Endothelial cell (in vitro differentiated cells): ENCODE measurements at regions not wholly inside any gene's neighbourhood (a gene's known extent, or its start where the extent isn't known, plus 50 kb on each side); places are given as distances from the start of the nearest gene placed in this dataset.

ENCODE experiments used
- DNase-seq: peaks from one replicate; pipeline ENCODE4 v3.0.0; 2021; ENCODE audit warnings: low spot score
- H3K27ac Mint-ChIP-seq: one replicate; pipeline ENCODE4 v1.8.0; 2021; ENCODE audit warnings: mixed read lengths, inconsistent platforms; ENCODE audit not compliant: unreplicated experiment
- H3K27me3 Mint-ChIP-seq: one replicate; pipeline ENCODE4 v1.8.0; 2021; ENCODE audit warnings: mild to moderate bottlenecking, moderate library complexity, mixed read lengths, inconsistent platforms; ENCODE audit not compliant: unreplicated experiment
- H3K36me3 Mint-ChIP-seq: one replicate; pipeline ENCODE4 v1.8.0; 2021; ENCODE audit warnings: mild to moderate bottlenecking, low read depth, mixed read lengths, inconsistent platforms; ENCODE audit not compliant: unreplicated experiment
- H3K4me1 Mint-ChIP-seq: one replicate; pipeline ENCODE4 v1.8.0; 2021; ENCODE audit warnings: mild to moderate bottlenecking, mixed read lengths, inconsistent platforms; ENCODE audit not compliant: unreplicated experiment
- H3K4me3 Mint-ChIP-seq: one replicate; pipeline ENCODE4 v1.8.0; 2021; ENCODE audit warnings: mild to moderate bottlenecking, mixed read lengths, inconsistent platforms; ENCODE audit not compliant: unreplicated experiment
- H3K9me3 Mint-ChIP-seq: one replicate; pipeline ENCODE4 v1.8.0; 2021; ENCODE audit warnings: mixed read lengths, inconsistent platforms; ENCODE audit not compliant: unreplicated experiment
- TF ChIP-seq, protein P1 (sequence below): fragments of 200-600 bp; sonication (generic); IDR thresholded peaks from one replicate; pipeline ENCODE4 v1.5.0; 2021; ENCODE audit warnings: antibody characterized with exemption; ENCODE audit not compliant: unreplicated experiment

DNA sequence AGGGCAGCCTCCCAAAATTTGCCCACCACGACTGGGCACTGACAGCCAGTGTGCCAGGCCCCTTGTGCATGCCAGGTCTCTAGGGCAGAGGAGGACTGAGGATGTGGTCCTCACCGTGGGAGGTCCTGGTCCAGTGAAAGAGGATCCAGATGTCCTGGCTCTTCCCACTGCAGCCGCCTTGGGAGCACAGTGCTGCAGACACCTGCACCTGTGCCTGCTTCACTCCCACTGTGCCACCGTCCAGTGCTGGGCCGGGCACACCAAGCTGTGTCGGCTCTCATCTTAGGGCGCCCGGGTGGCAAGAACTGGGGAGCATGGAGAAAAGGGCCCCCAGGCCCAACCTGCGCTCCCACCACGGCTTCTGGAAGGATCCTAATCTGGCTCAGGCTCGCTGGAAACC is 1147.1 kb downstream of the BRD1 start:
- no peak overlapping the region for H3K27ac Mint-ChIP-seq

DNA sequence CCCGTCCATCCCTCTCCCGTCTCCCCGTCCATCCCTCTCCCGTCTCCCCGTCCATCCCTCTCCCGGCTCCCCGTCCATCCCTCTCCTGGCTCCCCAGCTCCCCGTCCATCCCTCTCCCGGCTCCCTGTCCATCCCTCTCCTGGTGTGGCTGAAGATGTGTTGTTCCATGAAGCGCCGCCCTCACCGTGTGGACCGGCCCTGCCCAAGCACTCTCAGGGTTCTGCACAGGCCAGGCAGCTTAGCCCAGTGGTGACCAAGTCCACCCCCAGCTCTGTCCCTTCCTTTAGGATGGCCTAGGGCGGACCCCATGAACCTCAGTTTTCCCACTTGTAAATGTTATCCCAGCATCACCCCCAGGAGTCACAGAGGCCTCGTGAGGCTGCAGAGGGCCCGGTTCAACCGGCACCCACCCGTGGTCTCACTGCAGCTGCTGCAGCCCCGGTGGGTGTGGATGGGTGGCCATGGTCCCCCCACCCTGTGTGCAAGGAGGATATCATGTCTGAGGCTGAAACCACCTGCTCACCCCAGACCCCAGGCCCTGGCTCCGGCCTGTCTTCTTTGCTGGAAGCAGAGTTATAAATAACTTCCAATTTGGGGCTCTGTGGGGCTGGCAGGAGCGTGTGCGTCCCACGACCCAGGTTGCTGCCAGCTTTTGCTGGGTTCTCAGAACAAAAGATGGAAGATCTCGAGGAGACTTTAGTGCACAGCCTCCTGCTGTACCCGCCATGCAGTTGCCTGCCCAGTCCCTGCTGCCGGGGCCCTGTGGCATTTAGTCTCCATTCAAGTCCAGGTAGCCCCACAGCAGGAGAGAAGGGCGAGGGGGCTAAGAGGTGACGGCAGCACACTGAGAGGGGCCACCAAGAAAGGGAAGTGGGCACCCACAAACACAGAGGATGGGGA is 1147.8 kb downstream of the BRD1 start:
- Mint-ChIP-seq H3K4me3 (no peak overlapping the region), H3K9me3 (no peaks in the 10 kb centered on the region), H3K4me1 (no peaks in the 10 kb centered on the region), H3K36me3 (no peaks in the 10 kb centered on the region), H3K27ac (no peak overlapping the region), H3K27me3 (no peaks in the 10 kb centered on the region)
- TF ChIP-seq, protein P1, sequence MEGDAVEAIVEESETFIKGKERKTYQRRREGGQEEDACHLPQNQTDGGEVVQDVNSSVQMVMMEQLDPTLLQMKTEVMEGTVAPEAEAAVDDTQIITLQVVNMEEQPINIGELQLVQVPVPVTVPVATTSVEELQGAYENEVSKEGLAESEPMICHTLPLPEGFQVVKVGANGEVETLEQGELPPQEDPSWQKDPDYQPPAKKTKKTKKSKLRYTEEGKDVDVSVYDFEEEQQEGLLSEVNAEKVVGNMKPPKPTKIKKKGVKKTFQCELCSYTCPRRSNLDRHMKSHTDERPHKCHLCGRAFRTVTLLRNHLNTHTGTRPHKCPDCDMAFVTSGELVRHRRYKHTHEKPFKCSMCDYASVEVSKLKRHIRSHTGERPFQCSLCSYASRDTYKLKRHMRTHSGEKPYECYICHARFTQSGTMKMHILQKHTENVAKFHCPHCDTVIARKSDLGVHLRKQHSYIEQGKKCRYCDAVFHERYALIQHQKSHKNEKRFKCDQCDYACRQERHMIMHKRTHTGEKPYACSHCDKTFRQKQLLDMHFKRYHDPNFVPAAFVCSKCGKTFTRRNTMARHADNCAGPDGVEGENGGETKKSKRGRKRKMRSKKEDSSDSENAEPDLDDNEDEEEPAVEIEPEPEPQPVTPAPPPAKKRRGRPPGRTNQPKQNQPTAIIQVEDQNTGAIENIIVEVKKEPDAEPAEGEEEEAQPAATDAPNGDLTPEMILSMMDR = no peak
- DNase-seq = no peak

More for the DNA sequence above, 1147.1 kb downstream of the BRD1 start:
- no peaks in the 10 kb centered on the region for H3K4me1 Mint-ChIP-seq
- H3K27me3 Mint-ChIP-seq = no peaks in the 10 kb centered on the region
- TF ChIP-seq, protein P1 = no peak
- H3K9me3 Mint-ChIP-seq = no peaks in the 10 kb centered on the region
- H3K36me3 Mint-ChIP-seq = no peaks in the 10 kb centered on the region
- DNase-seq = no peak
- no peak overlapping the region for H3K4me3 Mint-ChIP-seq

DNA sequence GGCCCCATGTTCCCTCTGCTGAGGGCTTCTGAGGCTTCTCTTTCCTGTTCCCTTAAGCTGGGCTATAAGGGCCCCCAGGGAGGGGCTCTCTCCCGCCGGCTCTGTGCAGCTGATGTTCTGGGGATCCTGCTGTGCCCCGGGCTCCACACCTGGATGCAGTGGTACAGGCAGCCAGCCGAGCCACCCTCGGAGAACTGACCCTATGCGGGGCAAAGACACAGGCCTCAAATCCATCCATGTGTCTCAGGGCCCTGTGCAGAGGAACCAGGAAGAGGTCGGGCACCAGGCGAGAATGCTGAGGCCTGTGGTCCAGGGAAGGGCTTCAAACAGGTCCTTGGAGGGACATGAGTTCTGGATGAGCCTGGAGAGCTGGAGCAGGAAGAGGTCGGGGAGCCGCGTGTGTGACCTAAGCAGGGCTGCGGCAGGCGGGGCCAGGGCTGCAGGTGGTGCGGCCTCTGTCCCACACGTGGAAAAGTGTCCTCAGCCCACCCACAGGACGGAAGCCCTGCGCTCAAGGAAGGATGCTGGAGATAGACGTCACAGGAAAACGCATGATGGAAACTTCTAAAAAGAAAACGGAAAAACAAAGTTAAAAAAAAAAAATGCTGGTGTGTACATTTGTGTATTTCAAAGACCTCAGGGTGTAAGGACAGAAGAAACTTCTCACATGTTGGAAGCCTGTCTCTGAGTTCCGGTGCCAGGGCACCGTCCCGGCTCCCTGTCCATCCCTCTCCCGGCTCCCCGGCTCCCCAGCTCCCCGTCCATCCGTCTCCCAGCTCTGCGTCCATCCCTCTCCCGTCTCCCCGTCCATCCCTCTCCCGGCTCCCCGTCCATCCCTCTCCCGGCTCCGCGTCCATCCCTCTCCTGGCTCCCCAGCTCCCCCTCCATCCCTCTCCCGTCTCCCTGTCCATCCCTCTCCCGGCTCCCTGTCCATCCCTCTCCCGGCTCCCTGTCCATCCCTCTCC is 1149.2 kb downstream of the BRD1 start:
- TF ChIP-seq, protein P1 = no peak
- H3K27me3 Mint-ChIP-seq = peaks cover 5% of the 10 kb centered on the region
- no peak overlapping the region for H3K27ac Mint-ChIP-seq
- DNase-seq = no peak
- H3K4me1 Mint-ChIP-seq = no peaks in the 10 kb centered on the region
- no peaks in the 10 kb centered on the region for H3K9me3 Mint-ChIP-seq
- H3K4me3 Mint-ChIP-seq = no peak overlapping the region
- no peaks in the 10 kb centered on the region for H3K36me3 Mint-ChIP-seq

DNA sequence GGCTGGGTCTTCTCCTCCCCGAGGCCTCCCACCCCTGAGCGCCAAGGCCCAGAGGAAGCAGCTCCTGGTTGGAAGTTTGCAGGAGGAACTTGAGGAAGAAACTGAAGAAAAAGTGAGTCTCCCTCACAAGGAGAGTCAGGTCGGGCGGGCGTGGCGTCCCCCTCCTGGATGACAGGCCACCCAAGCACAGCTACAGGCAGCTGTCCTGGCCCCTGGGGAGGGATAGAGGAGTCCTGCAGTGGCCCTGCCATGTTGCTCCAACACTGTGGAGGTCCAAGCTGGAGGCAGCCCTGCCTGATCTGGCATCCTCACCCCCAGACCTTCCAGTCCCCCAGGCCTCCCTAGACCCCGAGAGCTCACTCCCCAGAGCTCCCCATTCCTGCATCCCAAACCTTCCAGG is 1150.1 kb downstream of the BRD1 start:
- no peak overlapping the region for H3K4me3 Mint-ChIP-seq
- TF ChIP-seq, protein P1 = no peak

DNA sequence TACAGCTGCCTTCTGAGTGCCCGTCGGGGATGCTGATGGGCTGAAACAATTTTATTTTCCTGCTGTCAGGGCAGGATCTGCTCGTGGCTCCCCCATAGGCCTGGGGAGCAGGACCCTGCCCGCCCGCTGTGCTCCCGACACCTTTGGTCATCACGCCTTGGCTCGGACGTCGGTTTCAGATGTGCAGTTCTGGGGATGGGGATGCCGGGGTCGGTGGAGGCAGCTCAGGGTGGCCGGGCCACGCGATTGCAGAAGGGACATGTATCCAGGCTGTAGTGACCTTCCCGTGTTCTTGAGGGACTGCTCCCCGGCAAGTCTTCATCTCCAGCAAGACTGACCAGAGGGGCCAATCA is 1150.5 kb downstream of the BRD1 start:
- no peak for DNase-seq
- Mint-ChIP-seq H3K9me3 (no peaks in the 10 kb centered on the region), H3K27me3 (peaks cover 5% of the 10 kb centered on the region), H3K4me3 (no peak overlapping the region), H3K27ac (no peak overlapping the region), H3K4me1 (no peaks in the 10 kb centered on the region), H3K36me3 (no peaks in the 10 kb centered on the region)
- TF ChIP-seq, protein P1 = no peak

More for the DNA sequence above, 1150.1 kb downstream of the BRD1 start:
- Mint-ChIP-seq H3K36me3 (no peaks in the 10 kb centered on the region), H3K27me3 (peaks cover 5% of the 10 kb centered on the region), H3K9me3 (no peaks in the 10 kb centered on the region), H3K4me1 (no peaks in the 10 kb centered on the region), H3K27ac (no peak overlapping the region)
- DNase-seq = no peak
